ENCODE measurements at regions not wholly inside any gene's neighbourhood (a gene's known extent, or its start where the extent isn't known, plus 50 kb on each side); places are given as distances from the start of the nearest gene placed in this dataset.

DNA sequence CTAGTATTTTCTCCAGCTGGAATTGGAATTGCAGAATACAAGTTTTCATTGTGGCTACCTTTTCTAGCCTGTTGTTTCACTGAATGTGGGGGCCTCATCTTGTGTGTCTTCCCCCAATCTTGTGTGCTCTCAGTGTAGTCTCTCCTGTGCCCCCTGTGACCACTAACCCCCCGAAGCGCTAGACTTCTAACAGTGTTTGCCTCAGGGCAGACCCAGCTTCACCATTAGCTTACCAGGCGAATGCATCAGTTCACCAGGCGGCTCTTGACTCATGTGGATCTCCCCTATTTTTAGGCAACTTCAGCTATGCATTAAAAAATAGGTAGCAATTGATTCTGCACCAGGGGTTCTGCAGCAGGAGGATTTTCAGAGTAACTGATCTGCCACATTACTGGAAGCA, 376.2 kb upstream of the MEIS1 start:
- Histone ChIP-seq H3K23me2 (ENCODE audit: low read depth, low read length) (no peaks in the 10 kb centered on the region; the same call in 1 of the 2 replicates), H2BK20ac (ENCODE audit: low read length) (no peak overlapping the region), H3K4me2 (ENCODE audit: insufficient read depth in 1 of 2, low read depth in 2 of 2, low read length in 2 of 2) (no peak overlapping the region), H4K5ac (ENCODE audit: insufficient read length, low read depth, low read length) (no peak overlapping the region), H3K23ac (ENCODE audit: insufficient read length) (no peak overlapping the region), H2BK5ac (ENCODE audit: low read depth, low read length) (no peak overlapping the region), H2AK5ac (ENCODE audit: low read depth, low read length) (no peak overlapping the region), H2BK12ac (ENCODE audit: low read depth, low read length) (no peak overlapping the region), H3K4ac (replicated peaks; ENCODE audit: insufficient read length, low read depth, low read length) (no peak overlapping the region), H3K4me3 (ENCODE audit: extremely low read depth in 1 of 4, insufficient read depth in 2 of 4, low read depth in 3 of 4, low read length in 4 of 4) (no peak overlapping the region), H3K9me3 (ENCODE audit: insufficient read depth in 2 of 2, low read depth in 1 of 2, low read length in 1 of 2) (no peaks in the 10 kb centered on the region; a peak in 1 of 4 replicates), H3K4me1 (replicated peaks in 1 of 4; ENCODE audit: control insufficient read depth in 3 of 4, insufficient read depth in 4 of 4, low read length in 3 of 4) (no peaks in the 10 kb centered on the region), H4K91ac (replicated peaks; ENCODE audit: insufficient read length, low read length) (no peak overlapping the region), H4K20me1 (replicated peaks in 1 of 2; ENCODE audit: control insufficient read depth in 1 of 2, insufficient read depth in 2 of 2, low read length in 2 of 2) (no peaks in the 10 kb centered on the region), H3K9ac (replicated peaks in 1 of 4; ENCODE audit: extremely low read depth in 1 of 4, low read depth in 3 of 4, low read length in 3 of 4) (no peak overlapping the region), H3K27me3 (replicated peaks in 1 of 4; ENCODE audit: control insufficient read depth in 3 of 4, extremely low read depth in 1 of 4, insufficient read depth in 3 of 4, low read length in 3 of 4) (no peaks in the 10 kb centered on the region), H3K18ac (ENCODE audit: extremely low read depth, low read length) (no peak overlapping the region), H2BK15ac (ENCODE audit: low read length) (no peak overlapping the region), H3K79me1 (ENCODE audit: low read depth, low read length) (no peaks in the 10 kb centered on the region), H3K56ac (replicated peaks; ENCODE audit: insufficient read length, low read depth, low read length) (no peak overlapping the region), H2BK120ac (replicated peaks; ENCODE audit: low read depth, low read length) (no peak overlapping the region), H2AFZ (ENCODE audit: low read length) (peak overlapping the region; percentile 87; the same call in 1 of the 2 replicates), H3K14ac (ENCODE audit: insufficient read length) (no peak overlapping the region), H4K8ac (ENCODE audit: extremely low read depth, insufficient read depth, low read length) (no peak overlapping the region), H3K36me3 (ENCODE audit: control insufficient read depth in 2 of 4, insufficient read depth in 4 of 4, low read length in 3 of 4) (no peaks in the 10 kb centered on the region), H3K79me2 (ENCODE audit: control insufficient read depth in 1 of 2, insufficient read depth in 2 of 2, low read length in 2 of 2) (no peaks in the 10 kb centered on the region), H3K27ac (ENCODE audit: low read depth, low read length) (no peak overlapping the region)
- ChIA-PET CTCF (ENCODE audit: partially characterized antibody) (interaction anchor here (0.8 kb wide), 1 partner anchor 12 kb away, joined by 3 read pairs; no protein-coding TSS in a partner anchor), POLR2A (ENCODE audit: partially characterized antibody) (no interaction called here)
- FAIRE-seq (no peak), DNase-seq (ENCODE audit: low read depth in 1 of 2, low spot score in 2 of 2) (no peak)
- WGBS, 2 experiments (ENCODE audit: extremely low coverage in 1 of 2, insufficient coverage in 1 of 2, insufficient read length in 1 of 2, insufficient replicate concordance in 2 of 2, low coverage in 1 of 2, low lambda C conversion rate in 2 of 2, missing lambda C conversion rate in 1 of 2) = 75% methylated on average over 4 of the region's 4 CpGs; no CpG with 5 or more reads in 1 of the 2 experiments
- TF ChIP-seq RAD21 (IDR thresholded peaks at IDR 0.05 in 1 of 2, conservative IDR thresholded peaks at IDR 0.05 in 1 of 2; ENCODE audit: low read depth in 2 of 2, low read length in 2 of 2) (peak; percentile 11 to 17; a peak in 2 of 4 replicates), SIX5 (IDR thresholded peaks at IDR 0.05; ENCODE audit: low read depth, low read length) (no peak), TAF7 (optimal IDR thresholded peaks at IDR 0.05; ENCODE audit: borderline replicate concordance, low read depth, low read length) (no peak)
- TF ChIP-seq, protein P1, sequence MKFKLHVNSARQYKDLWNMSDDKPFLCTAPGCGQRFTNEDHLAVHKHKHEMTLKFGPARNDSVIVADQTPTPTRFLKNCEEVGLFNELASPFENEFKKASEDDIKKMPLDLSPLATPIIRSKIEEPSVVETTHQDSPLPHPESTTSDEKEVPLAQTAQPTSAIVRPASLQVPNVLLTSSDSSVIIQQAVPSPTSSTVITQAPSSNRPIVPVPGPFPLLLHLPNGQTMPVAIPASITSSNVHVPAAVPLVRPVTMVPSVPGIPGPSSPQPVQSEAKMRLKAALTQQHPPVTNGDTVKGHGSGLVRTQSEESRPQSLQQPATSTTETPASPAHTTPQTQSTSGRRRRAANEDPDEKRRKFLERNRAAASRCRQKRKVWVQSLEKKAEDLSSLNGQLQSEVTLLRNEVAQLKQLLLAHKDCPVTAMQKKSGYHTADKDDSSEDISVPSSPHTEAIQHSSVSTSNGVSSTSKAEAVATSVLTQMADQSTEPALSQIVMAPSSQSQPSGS (IDR thresholded peaks at IDR 0.05; ENCODE audit: low read length) = no peak
